ENCODE measurements at regions not wholly inside any gene's neighbourhood (a gene's known extent, or its start where the extent isn't known, plus 50 kb on each side); places are given as distances from the start of the nearest gene placed in this dataset.

GRCh38 chr6:90656325-90656724 lies 69.5 kb upstream of the MAP3K7 start:
- Histone ChIP-seq H3K27me3 (ENCODE audit: control insufficient read depth in 1 of 2, insufficient read depth in 2 of 2, low read length in 2 of 2) (no peaks in the 10 kb centered on the region), H3K4me3 (ENCODE audit: low read length in 2 of 2) (no peak overlapping the region), H3K36me3 (ENCODE audit: control insufficient read depth in 2 of 2, insufficient read depth in 2 of 2, low read length in 2 of 2) (no peaks in the 10 kb centered on the region), H3K9ac (ENCODE audit: low read length in 2 of 2) (no peak overlapping the region), H3K9me3 (ENCODE audit: control insufficient read depth in 2 of 2, low read length in 2 of 2) (no peaks in the 10 kb centered on the region), H3K4me1 (ENCODE audit: control insufficient read depth, insufficient read depth, low read length) (no peaks in the 10 kb centered on the region), H3K27ac (ENCODE audit: low read length) (no peak overlapping the region)

- no peak overlapping the region for H3K27ac ChIP-seq (ENCODE audit: low read length)
- no peaks in the 10 kb centered on the region for H3K9me3 ChIP-seq (ENCODE audit: control insufficient read depth in 2 of 2, low read length in 2 of 2)
- no peaks in the 10 kb centered on the region for H3K4me1 ChIP-seq (ENCODE audit: control insufficient read depth, insufficient read depth, low read length)
- no peak overlapping the region for H3K4me3 ChIP-seq (ENCODE audit: low read length in 2 of 2)
- no peaks in the 10 kb centered on the region for H3K27me3 ChIP-seq (ENCODE audit: control insufficient read depth in 1 of 2, insufficient read depth in 2 of 2, low read length in 2 of 2)
- H3K9ac ChIP-seq (ENCODE audit: low read length in 2 of 2) = no peak overlapping the region
- H3K36me3 ChIP-seq (ENCODE audit: control insufficient read depth in 2 of 2, insufficient read depth in 2 of 2, low read length in 2 of 2) = no peaks in the 10 kb centered on the region
Observed at GRCh38 chr6:90654806-90655205, 67.9 kb upstream of the MAP3K7 start.

- Histone ChIP-seq H3K4me1 (ENCODE audit: control insufficient read depth, insufficient read depth, low read length) (no peaks in the 10 kb centered on the region), H3K27ac (ENCODE audit: low read length) (no peak overlapping the region)
Observed at GRCh38 chr6:90654166-90654565, 67.3 kb upstream of the MAP3K7 start.

GRCh38 chr6:90653750-90654149 lies 66.9 kb upstream of the MAP3K7 start:
- Histone ChIP-seq H3K27me3 (ENCODE audit: control insufficient read depth in 1 of 2, insufficient read depth in 2 of 2, low read length in 2 of 2) (no peaks in the 10 kb centered on the region), H3K4me3 (ENCODE audit: low read length in 2 of 2) (no peak overlapping the region), H3K4me1 (ENCODE audit: control insufficient read depth, insufficient read depth, low read length) (no peaks in the 10 kb centered on the region), H3K9ac (ENCODE audit: low read length in 2 of 2) (no peak overlapping the region), H3K9me3 (ENCODE audit: control insufficient read depth in 2 of 2, low read length in 2 of 2) (no peaks in the 10 kb centered on the region), H3K27ac (ENCODE audit: low read length) (no peak overlapping the region), H3K36me3 (ENCODE audit: control insufficient read depth in 2 of 2, insufficient read depth in 2 of 2, low read length in 2 of 2) (no peaks in the 10 kb centered on the region)

More at GRCh38 chr6:90654166-90654565, 67.3 kb upstream of the MAP3K7 start:
- H3K9me3 ChIP-seq (ENCODE audit: control insufficient read depth in 2 of 2, low read length in 2 of 2) = no peaks in the 10 kb centered on the region
- H3K9ac ChIP-seq (ENCODE audit: low read length in 2 of 2) = no peak overlapping the region
- no peaks in the 10 kb centered on the region for H3K36me3 ChIP-seq (ENCODE audit: control insufficient read depth in 2 of 2, insufficient read depth in 2 of 2, low read length in 2 of 2)
- H3K4me3 ChIP-seq (ENCODE audit: low read length in 2 of 2) = no peak overlapping the region
- H3K27me3 ChIP-seq (ENCODE audit: control insufficient read depth in 1 of 2, insufficient read depth in 2 of 2, low read length in 2 of 2) = no peaks in the 10 kb centered on the region

- no peaks in the 10 kb centered on the region for H3K4me1 ChIP-seq (ENCODE audit: control insufficient read depth, insufficient read depth, low read length)
- H3K9ac ChIP-seq (ENCODE audit: low read length in 2 of 2) = no peak overlapping the region
- H3K9me3 ChIP-seq (ENCODE audit: control insufficient read depth in 2 of 2, low read length in 2 of 2) = no peaks in the 10 kb centered on the region
- no peak overlapping the region for H3K4me3 ChIP-seq (ENCODE audit: low read length in 2 of 2)
- no peak overlapping the region for H3K27ac ChIP-seq (ENCODE audit: low read length)
- H3K27me3 ChIP-seq (ENCODE audit: control insufficient read depth in 1 of 2, insufficient read depth in 2 of 2, low read length in 2 of 2) = no peaks in the 10 kb centered on the region
- H3K36me3 ChIP-seq (ENCODE audit: control insufficient read depth in 2 of 2, insufficient read depth in 2 of 2, low read length in 2 of 2) = no peaks in the 10 kb centered on the region
Observed at GRCh38 chr6:90650041-90650940, 63.4 kb upstream of the MAP3K7 start.

- no peak overlapping the region for H3K9ac ChIP-seq (ENCODE audit: low read length in 2 of 2)
- no peak overlapping the region for H3K27ac ChIP-seq (ENCODE audit: low read length)
- H3K4me1 ChIP-seq (ENCODE audit: control insufficient read depth, insufficient read depth, low read length) = no peaks in the 10 kb centered on the region
- no peak overlapping the region for H3K4me3 ChIP-seq (ENCODE audit: low read length in 2 of 2)
- no peaks in the 10 kb centered on the region for H3K27me3 ChIP-seq (ENCODE audit: control insufficient read depth in 1 of 2, insufficient read depth in 2 of 2, low read length in 2 of 2)
- H3K36me3 ChIP-seq (ENCODE audit: control insufficient read depth in 2 of 2, insufficient read depth in 2 of 2, low read length in 2 of 2) = no peaks in the 10 kb centered on the region
- H3K9me3 ChIP-seq (ENCODE audit: control insufficient read depth in 2 of 2, low read length in 2 of 2) = no peaks in the 10 kb centered on the region
Observed at GRCh38 chr6:90648873-90649272, 62.0 kb upstream of the MAP3K7 start.

- no peaks in the 10 kb centered on the region for H3K27me3 ChIP-seq (ENCODE audit: control insufficient read depth in 1 of 2, insufficient read depth in 2 of 2, low read length in 2 of 2)
- no peaks in the 10 kb centered on the region for H3K4me1 ChIP-seq (ENCODE audit: control insufficient read depth, insufficient read depth, low read length)
- no peak overlapping the region for H3K27ac ChIP-seq (ENCODE audit: low read length)
- H3K4me3 ChIP-seq (ENCODE audit: low read length in 2 of 2) = no peak overlapping the region
- no peaks in the 10 kb centered on the region for H3K9me3 ChIP-seq (ENCODE audit: control insufficient read depth in 2 of 2, low read length in 2 of 2)
- H3K9ac ChIP-seq (ENCODE audit: low read length in 2 of 2) = no peak overlapping the region
- no peaks in the 10 kb centered on the region for H3K36me3 ChIP-seq (ENCODE audit: control insufficient read depth in 2 of 2, insufficient read depth in 2 of 2, low read length in 2 of 2)
Observed at GRCh38 chr6:90646940-90647339, 60.1 kb upstream of the MAP3K7 start.

- H3K4me3 ChIP-seq (ENCODE audit: low read length in 2 of 2) = no peak overlapping the region
- no peaks in the 10 kb centered on the region for H3K36me3 ChIP-seq (ENCODE audit: control insufficient read depth in 2 of 2, insufficient read depth in 2 of 2, low read length in 2 of 2)
- no peaks in the 10 kb centered on the region for H3K4me1 ChIP-seq (ENCODE audit: control insufficient read depth, insufficient read depth, low read length)
- no peak overlapping the region for H3K27ac ChIP-seq (ENCODE audit: low read length)
- no peaks in the 10 kb centered on the region for H3K9me3 ChIP-seq (ENCODE audit: control insufficient read depth in 2 of 2, low read length in 2 of 2)
- no peaks in the 10 kb centered on the region for H3K27me3 ChIP-seq (ENCODE audit: control insufficient read depth in 1 of 2, insufficient read depth in 2 of 2, low read length in 2 of 2)
- no peak overlapping the region for H3K9ac ChIP-seq (ENCODE audit: low read length in 2 of 2)
Observed at GRCh38 chr6:90645634-90646033, 58.8 kb upstream of the MAP3K7 start.

- H3K27me3 ChIP-seq (ENCODE audit: control insufficient read depth in 1 of 2, insufficient read depth in 2 of 2, low read length in 2 of 2) = no peaks in the 10 kb centered on the region
- no peak overlapping the region for H3K27ac ChIP-seq (ENCODE audit: low read length)
- no peak overlapping the region for H3K4me3 ChIP-seq (ENCODE audit: low read length in 2 of 2)
- no peaks in the 10 kb centered on the region for H3K36me3 ChIP-seq (ENCODE audit: control insufficient read depth in 2 of 2, insufficient read depth in 2 of 2, low read length in 2 of 2)
- H3K9me3 ChIP-seq (ENCODE audit: control insufficient read depth in 2 of 2, low read length in 2 of 2) = no peaks in the 10 kb centered on the region
- H3K4me1 ChIP-seq (ENCODE audit: control insufficient read depth, insufficient read depth, low read length) = no peaks in the 10 kb centered on the region
- H3K9ac ChIP-seq (ENCODE audit: low read length in 2 of 2) = no peak overlapping the region
Observed at GRCh38 chr6:90644492-90644891, 57.6 kb upstream of the MAP3K7 start.

GRCh38 chr6:90643381-90643780 lies 56.5 kb upstream of the MAP3K7 start:
- Histone ChIP-seq H3K4me3 (ENCODE audit: low read length in 2 of 2) (no peak overlapping the region), H3K27me3 (ENCODE audit: control insufficient read depth in 1 of 2, insufficient read depth in 2 of 2, low read length in 2 of 2) (no peaks in the 10 kb centered on the region), H3K9ac (ENCODE audit: low read length in 2 of 2) (no peak overlapping the region), H3K4me1 (ENCODE audit: control insufficient read depth, insufficient read depth, low read length) (no peaks in the 10 kb centered on the region), H3K36me3 (ENCODE audit: control insufficient read depth in 2 of 2, insufficient read depth in 2 of 2, low read length in 2 of 2) (no peaks in the 10 kb centered on the region), H3K9me3 (ENCODE audit: control insufficient read depth in 2 of 2, low read length in 2 of 2) (no peaks in the 10 kb centered on the region), H3K27ac (ENCODE audit: low read length) (no peak overlapping the region)

- Histone ChIP-seq H3K36me3 (ENCODE audit: control insufficient read depth in 2 of 2, insufficient read depth in 2 of 2, low read length in 2 of 2) (no peaks in the 10 kb centered on the region), H3K9me3 (ENCODE audit: control insufficient read depth in 2 of 2, low read length in 2 of 2) (no peaks in the 10 kb centered on the region), H3K4me1 (ENCODE audit: control insufficient read depth, insufficient read depth, low read length) (no peaks in the 10 kb centered on the region), H3K4me3 (ENCODE audit: low read length in 2 of 2) (no peak overlapping the region), H3K27me3 (ENCODE audit: control insufficient read depth in 1 of 2, insufficient read depth in 2 of 2, low read length in 2 of 2) (no peaks in the 10 kb centered on the region), H3K9ac (ENCODE audit: low read length in 2 of 2) (no peak overlapping the region), H3K27ac (ENCODE audit: low read length) (no peak overlapping the region)
Observed at GRCh38 chr6:90637320-90637719, 50.4 kb upstream of the MAP3K7 start.

All from stomach smooth muscle (tissue), 2 donors.